A549 (cell line): ENCODE measurements at regions not wholly inside any gene's neighbourhood (a gene's known extent, or its start where the extent isn't known, plus 50 kb on each side); places are given as distances from the start of the nearest gene placed in this dataset.
A peak's percentile ranks its signal among the peaks of the same experiment; 100 is the strongest.

ENCODE experiments used
- ATAC-seq, 2 experiments: fragments of 200-7000 bp in 1 of 2; fragments of >200 bp in 1 of 2; cut with Nextera tagmentation in 1 of 2; cut with Tn5 transposase in 1 of 2; 3 replicates each; pipeline versions ENCODE4 v1.8.0 to v1.9.1; 2018 to 2020; ENCODE audit warnings: mild to moderate bottlenecking in 1 of 2, moderate library complexity in 1 of 2
- CTCF ChIA-PET: fragments of 300-600 bp; sonication (Branson Sonifier 250); formaldehyde crosslinking; extraction: SDS; loops from one replicate; lab custom pipeline; 2021; ENCODE audit warnings: antibody characterized with exemption, inconsistent platforms; lab: Yijun Ruan, JAX
- POLR2A ChIA-PET: fragments of 350-600 bp; formaldehyde crosslinking; extraction: SDS; loops from one replicate; lab custom pipeline; 2021; ENCODE audit warnings: antibody characterized with exemption, inconsistent platforms; lab: Yijun Ruan, JAX
- DNase-seq, 2 experiments: peaks; one replicate each; pipeline versions ENCODE4 v3.0.0 to v3.0.0-alpha.2; 2011 to 2016; ENCODE audit warnings: low read depth in 1 of 2, low spot score in 1 of 2
- FAIRE-seq: peaks from 2 replicates; lab custom pipeline; 2011; peaks lifted over from hg19 to GRCh38; lab: Jason Lieb, UNC
- H3K27ac ChIP-seq, 2 experiments: fragments of >200 bp; sonication (Bioruptor Twin); formaldehyde crosslinking; 3 replicates each; pipeline ENCODE4 v1.5.1; 2016 to 2017
- H3K4me1 ChIP-seq: fragments of >200 bp; sonication (Bioruptor Twin); formaldehyde crosslinking; 3 replicates; pipeline ENCODE4 v1.6.1; 2016
- H3K4me2 ChIP-seq: fragments of >200 bp; sonication (Bioruptor Twin); formaldehyde crosslinking; 3 replicates; pipeline ENCODE4 v1.6.1; 2016
- H3K4me3 ChIP-seq: fragments of >200 bp; sonication (Bioruptor Twin); formaldehyde crosslinking; 3 replicates; pipeline ENCODE4 v1.5.1; 2016
- H3K9me3 ChIP-seq: fragments of >200 bp; sonication (Bioruptor Twin); formaldehyde crosslinking; 3 replicates; pipeline ENCODE4 v1.6.1; 2016
- ATOH8 ChIP-seq: fragments of 250-450 bp; sonication (Bioruptor Pico); IDR thresholded peaks from 2 replicates; pipeline ENCODE4 v1.5.0; 2020; ENCODE audit warnings: low read depth, mild to moderate bottlenecking, moderate library complexity
- CBX2 ChIP-seq: fragments of 200-600 bp; sonication (generic); IDR thresholded peaks from 2 replicates; pipeline ENCODE4 v1.6.1; 2016; ENCODE audit warnings: low read depth, mild to moderate bottlenecking, borderline replicate concordance
- CEBPB ChIP-seq, 2 experiments: fragments of >200 bp in 1 of 2; sonication (Bioruptor Twin) in 1 of 2; formaldehyde crosslinking in 1 of 2; IDR thresholded peaks; 2 replicates each; pipeline ENCODE4 v1.6.1; 2012 to 2016
- EHMT2 ChIP-seq: fragments of 200-600 bp; sonication (generic); IDR thresholded peaks from 2 replicates; pipeline ENCODE4 v1.6.1; 2016; ENCODE audit warnings: antibody characterized with exemption, low read depth, mild to moderate bottlenecking, moderate library complexity
- ESRRA ChIP-seq: fragments of 150-350 bp; IDR thresholded peaks from 2 replicates; pipeline ENCODE4 v1.6.1; 2014; ENCODE audit warnings: mild to moderate bottlenecking, low read length, borderline replicate concordance
- FOSB ChIP-seq: fragments of 250-450 bp; sonication (Bioruptor Pico); IDR thresholded peaks from 2 replicates; pipeline ENCODE4 v1.5.0; 2020; ENCODE audit warnings: mild to moderate bottlenecking, moderate library complexity
- FOXS1 ChIP-seq: fragments of 250-450 bp; sonication (Bioruptor Pico); IDR thresholded peaks from 2 replicates; pipeline ENCODE4 v1.5.0; 2020; ENCODE audit warnings: mild to moderate bottlenecking, moderate library complexity
- GATA3 ChIP-seq: IDR thresholded peaks from 2 replicates; pipeline ENCODE4 v1.6.1; 2012; ENCODE audit warnings: borderline replicate concordance
- HDAC2 ChIP-seq: fragments of 200-600 bp; sonication (generic); IDR thresholded peaks from 2 replicates; pipeline ENCODE4 v1.6.1; 2016
- HOXA7 ChIP-seq: fragments of 250-450 bp; sonication (Bioruptor Pico); IDR thresholded peaks from 2 replicates; pipeline ENCODE4 v1.5.0; 2020; ENCODE audit warnings: mild to moderate bottlenecking, moderate library complexity
- HOXB13 ChIP-seq: fragments of 250-450 bp; sonication (Bioruptor Pico); IDR thresholded peaks from 2 replicates; pipeline ENCODE4 v1.5.0; 2020; ENCODE audit warnings: low read depth, mild to moderate bottlenecking, moderate library complexity
- HOXB5 ChIP-seq: fragments of 250-450 bp; sonication (Bioruptor Pico); IDR thresholded peaks from 2 replicates; pipeline ENCODE4 v1.5.0; 2020; ENCODE audit warnings: mild to moderate bottlenecking, moderate library complexity
- KDM1A ChIP-seq: fragments of 200-600 bp; sonication (generic); IDR thresholded peaks from 2 replicates; pipeline ENCODE4 v1.6.1; 2016; ENCODE audit warnings: low read depth, mild to moderate bottlenecking
- MYC ChIP-seq: IDR thresholded peaks from 2 replicates; pipeline ENCODE4 v1.6.1; 2012; ENCODE audit warnings: mild to moderate bottlenecking, inconsistent platforms, low read length, improper control_type of control experiment, borderline replicate concordance
- NPAS2 ChIP-seq: fragments of 250-450 bp; sonication (Bioruptor Pico); IDR thresholded peaks from 2 replicates; pipeline ENCODE4 v1.8.0; 2022; ENCODE audit warnings: mild to moderate bottlenecking, moderate library complexity, borderline replicate concordance
- NR3C1 ChIP-seq: fragments of >200 bp; sonication (Bioruptor Twin); formaldehyde crosslinking; IDR thresholded peaks from 3 replicates; pipeline ENCODE4 v1.6.1; 2017
- PBX3 ChIP-seq: IDR thresholded peaks from 2 replicates; pipeline ENCODE4 v1.6.1; 2012
- PHF8 ChIP-seq: fragments of 200-600 bp; sonication (generic); IDR thresholded peaks from 2 replicates; pipeline ENCODE4 v1.6.1; 2016; ENCODE audit warnings: low read depth, mild to moderate bottlenecking, antibody characterized with exemption, moderate library complexity, borderline replicate concordance
- RAD21 ChIP-seq, 2 experiments: fragments of >200 bp in 1 of 2; sonication (Bioruptor Twin) in 1 of 2; formaldehyde crosslinking in 1 of 2; IDR thresholded peaks in 1 of 2; conservative IDR thresholded peaks in 1 of 2; 2 replicates in 1 of 2; 3 replicates in 1 of 2; pipeline ENCODE4 v1.6.1; 2012 to 2018; ENCODE audit warnings: inconsistent platforms in 1 of 2
- RCOR1 ChIP-seq: fragments of 150-350 bp; IDR thresholded peaks from 2 replicates; pipeline ENCODE4 v1.6.1; 2014; ENCODE audit warnings: antibody characterized with exemption, low read length, low read depth
- RFX5 ChIP-seq: fragments of 450-650 bp; IDR thresholded peaks from 2 replicates; pipeline ENCODE4 v1.7.1; 2014; ENCODE audit warnings: antibody characterized with exemption, mild to moderate bottlenecking, moderate library complexity
- RNF2 ChIP-seq: fragments of 200-600 bp; sonication (generic); IDR thresholded peaks from 2 replicates; pipeline ENCODE4 v1.6.1; 2016; ENCODE audit warnings: low read depth, mild to moderate bottlenecking, antibody characterized with exemption, moderate library complexity, borderline replicate concordance
- TP53 ChIP-seq: fragments of 250-450 bp; sonication (Bioruptor Pico); IDR thresholded peaks from 2 replicates; pipeline ENCODE4 v1.5.0; 2021; ENCODE audit warnings: mild to moderate bottlenecking, moderate library complexity
- ZC3H11A ChIP-seq: fragments of 450-650 bp; IDR thresholded peaks from 2 replicates; pipeline ENCODE4 v1.6.1; 2014; ENCODE audit warnings: antibody characterized with exemption, mild to moderate bottlenecking
- WGBS: methylation state at CpG from one replicate; pipeline ENCODE4 v1.1.6; 2017; ENCODE audit errors: missing lambda C conversion rate; 5-methylcytosine and 5-hydroxymethylcytosine counted together
- TF ChIP-seq, protein P1 (sequence below): fragments of 200-600 bp; sonication (generic); IDR thresholded peaks from 2 replicates; pipeline ENCODE4 v1.6.1; 2016; ENCODE audit warnings: antibody characterized with exemption, mild to moderate bottlenecking, moderate library complexity

DNA sequence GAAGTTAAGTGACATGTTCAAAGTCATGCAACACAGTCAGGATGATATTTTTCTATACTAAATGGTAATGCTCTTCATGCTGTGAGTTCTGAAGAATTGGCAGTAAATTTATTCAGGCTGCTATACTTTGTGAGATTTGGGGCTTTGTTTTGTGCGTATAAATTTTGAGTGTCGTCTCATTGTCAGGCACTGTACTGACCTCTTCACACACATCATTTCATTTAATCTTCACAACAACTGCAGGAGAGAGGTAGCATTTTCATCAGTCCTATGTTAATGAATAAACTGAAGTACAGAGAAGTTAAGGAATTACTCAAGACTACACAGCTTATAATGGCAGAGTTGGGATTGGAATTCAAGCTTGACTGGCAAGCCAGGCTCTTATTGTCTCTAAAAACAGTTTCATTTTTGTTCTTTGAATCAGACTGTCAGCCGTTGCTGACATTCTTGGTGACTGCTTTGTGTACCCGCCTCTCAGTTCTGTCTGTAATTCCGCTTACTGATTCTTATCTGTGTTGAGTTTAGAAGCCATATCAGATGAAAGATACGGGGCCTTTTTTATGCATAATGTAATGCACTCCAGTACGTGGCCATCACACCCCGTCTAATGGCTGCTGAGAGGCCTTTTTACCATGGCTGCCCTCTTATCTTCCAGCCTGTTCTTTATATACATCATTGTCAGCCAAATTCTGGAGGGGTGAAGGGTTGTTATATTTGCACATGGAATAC lies 274.9 kb downstream of the UTRN start:
- ChIA-PET POLR2A (no interaction called here), CTCF (no interaction called here)
- WGBS = 60% methylated on average over 8 of the region's 8 CpGs
- Histone ChIP-seq H3K4me2 (0 out of 3 replicates have a peak overlapping the region, but pooled peaks have one; percentile 18), H3K27ac (no peak overlapping the region), H3K9me3 (no peaks in the 10 kb centered on the region), H3K4me1 (no peaks in the 10 kb centered on the region), H3K4me3 (no peak overlapping the region)
- TF ChIP-seq RNF2 (no peak), HOXA7 (CRISPR knock-in tag) (no peak), RAD21 (conservative IDR thresholded peaks at IDR 0.05 in 1 of 2, IDR thresholded peaks at IDR 0.05 in 1 of 2) (no peak), NPAS2 (CRISPR knock-in tag) (no peak), CBX2 (no peak), RFX5 (no peak), FOSB (CRISPR knock-in tag) (no peak), ATOH8 (no peak)
- FAIRE-seq = no peak
- peak in 1 of 2 experiments; percentile 1 for DNase-seq
- no peak; a peak in 2 of 6 replicates for ATAC-seq

- 88% methylated on average over 2 of the region's 2 CpGs for WGBS
- ChIA-PET CTCF (no interaction called here), POLR2A (no interaction called here)
Measured at GRCh38 chr6:144561455-144562043, 276.4 kb downstream of the UTRN start.

DNA sequence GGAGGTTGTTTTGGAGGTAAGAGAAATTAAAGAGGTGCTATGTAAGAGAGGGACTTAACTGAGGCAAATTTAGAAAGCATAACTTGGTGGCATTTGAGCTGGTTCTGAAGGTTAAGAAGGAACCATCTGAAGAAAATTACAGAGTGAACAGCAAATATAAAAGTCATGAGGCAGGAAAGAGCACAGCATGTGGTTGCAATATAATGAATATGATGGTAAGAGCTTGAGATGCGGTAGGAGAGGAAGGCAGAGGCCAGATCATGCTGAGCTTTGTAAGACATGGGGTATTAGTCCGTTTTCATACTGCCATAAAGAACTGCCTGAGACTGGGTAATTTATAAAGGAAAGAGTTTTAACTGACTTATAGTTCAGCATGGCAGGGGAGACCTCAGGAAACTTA lies 279.1 kb downstream of the UTRN start:
- Histone ChIP-seq H3K4me1 (no peaks in the 10 kb centered on the region), H3K27ac (no peak overlapping the region), H3K4me3 (no peak overlapping the region), H3K9me3 (no peaks in the 10 kb centered on the region), H3K4me2 (no peak overlapping the region)
- ChIA-PET POLR2A (no interaction called here), CTCF (no interaction called here)
- DNase-seq (no peak), ATAC-seq (no peak), FAIRE-seq (no peak)
- TF ChIP-seq, protein P1, sequence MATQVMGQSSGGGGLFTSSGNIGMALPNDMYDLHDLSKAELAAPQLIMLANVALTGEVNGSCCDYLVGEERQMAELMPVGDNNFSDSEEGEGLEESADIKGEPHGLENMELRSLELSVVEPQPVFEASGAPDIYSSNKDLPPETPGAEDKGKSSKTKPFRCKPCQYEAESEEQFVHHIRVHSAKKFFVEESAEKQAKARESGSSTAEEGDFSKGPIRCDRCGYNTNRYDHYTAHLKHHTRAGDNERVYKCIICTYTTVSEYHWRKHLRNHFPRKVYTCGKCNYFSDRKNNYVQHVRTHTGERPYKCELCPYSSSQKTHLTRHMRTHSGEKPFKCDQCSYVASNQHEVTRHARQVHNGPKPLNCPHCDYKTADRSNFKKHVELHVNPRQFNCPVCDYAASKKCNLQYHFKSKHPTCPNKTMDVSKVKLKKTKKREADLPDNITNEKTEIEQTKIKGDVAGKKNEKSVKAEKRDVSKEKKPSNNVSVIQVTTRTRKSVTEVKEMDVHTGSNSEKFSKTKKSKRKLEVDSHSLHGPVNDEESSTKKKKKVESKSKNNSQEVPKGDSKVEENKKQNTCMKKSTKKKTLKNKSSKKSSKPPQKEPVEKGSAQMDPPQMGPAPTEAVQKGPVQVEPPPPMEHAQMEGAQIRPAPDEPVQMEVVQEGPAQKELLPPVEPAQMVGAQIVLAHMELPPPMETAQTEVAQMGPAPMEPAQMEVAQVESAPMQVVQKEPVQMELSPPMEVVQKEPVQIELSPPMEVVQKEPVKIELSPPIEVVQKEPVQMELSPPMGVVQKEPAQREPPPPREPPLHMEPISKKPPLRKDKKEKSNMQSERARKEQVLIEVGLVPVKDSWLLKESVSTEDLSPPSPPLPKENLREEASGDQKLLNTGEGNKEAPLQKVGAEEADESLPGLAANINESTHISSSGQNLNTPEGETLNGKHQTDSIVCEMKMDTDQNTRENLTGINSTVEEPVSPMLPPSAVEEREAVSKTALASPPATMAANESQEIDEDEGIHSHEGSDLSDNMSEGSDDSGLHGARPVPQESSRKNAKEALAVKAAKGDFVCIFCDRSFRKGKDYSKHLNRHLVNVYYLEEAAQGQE = no peak
- TF ChIP-seq MYC (no peak), HOXB13 (CRISPR knock-in tag) (no peak), RCOR1 (no peak), CEBPB (IDR thresholded peaks at IDR 0.05) (no peak), ZC3H11A (no peak), FOXS1 (CRISPR knock-in tag) (no peak)
- WGBS = 92% methylated on average over 2 of the region's 2 CpGs

More at GRCh38 chr6:144561455-144562043, 276.4 kb downstream of the UTRN start:
- DNase-seq (no peak), FAIRE-seq (no peak), ATAC-seq (no peak)
- no peak overlapping the region for H3K4me3 ChIP-seq
- H3K4me1 ChIP-seq = no peaks in the 10 kb centered on the region
- no peak overlapping the region for H3K4me2 ChIP-seq
- H3K9me3 ChIP-seq = no peaks in the 10 kb centered on the region
- H3K27ac ChIP-seq = no peak overlapping the region
- no peak for TF ChIP-seq KDM1A
- TF ChIP-seq HDAC2 = no peak
- TF ChIP-seq EHMT2 = no peak
- TF ChIP-seq PBX3 = no peak
- TF ChIP-seq ESRRA = no peak
- TF ChIP-seq RFX5 = no peak
- TF ChIP-seq GATA3 = no peak
- TF ChIP-seq ATOH8 = no peak
- TF ChIP-seq PHF8 = no peak
- no peak for TF ChIP-seq HOXB5
- TF ChIP-seq TP53 (CRISPR knock-in tag) = no peak
- TF ChIP-seq NR3C1 = no peak
- no peak for TF ChIP-seq RNF2
